CD4-positive, alpha-beta T cell treated with Interleukin-12 subunit alpha and Interleukin-12 subunit beta, for 1 hour (primary cell): ENCODE measurements at regions not wholly inside any gene's neighbourhood (a gene's known extent, or its start where the extent isn't known, plus 50 kb on each side); places are given as distances from the start of the nearest gene placed in this dataset.

ENCODE experiments used
- DNase-seq: peaks from one replicate; pipeline ENCODE4 v3.0.0-alpha.2; 2020

- no peak for DNase-seq
Measured at GRCh38 chr16:11478431-11479119, 108.1 kb downstream of the LITAF start.

GRCh38 chr16:11479916-11480315 is 106.8 kb downstream of the LITAF start:
- DNase-seq = no peak

GRCh38 chr16:11480634-11481033 is 106.1 kb downstream of the LITAF start:
- DNase-seq = no peak

GRCh38 chr16:11481987-11482386 is 104.7 kb downstream of the LITAF start:
- no peak for DNase-seq

GRCh38 chr16:11482946-11483748 is 103.6 kb downstream of the LITAF start:
- DNase-seq = no peak

- DNase-seq = no peak
Measured at GRCh38 chr16:11484691-11485258, 101.9 kb downstream of the LITAF start.

GRCh38 chr16:11485676-11486075 is 101.0 kb downstream of the LITAF start:
- DNase-seq = no peak

- DNase-seq = no peak
Measured at GRCh38 chr16:11487289-11487688, 99.4 kb downstream of the LITAF start.

GRCh38 chr16:11488304-11488703 is 98.4 kb downstream of the LITAF start:
- no peak for DNase-seq

- no peak for DNase-seq
Measured at GRCh38 chr16:11491524-11491923, 95.2 kb downstream of the LITAF start.

- no peak for DNase-seq
Measured at GRCh38 chr16:11492808-11493530, 93.8 kb downstream of the LITAF start.

- no peak for DNase-seq
Measured at GRCh38 chr16:11493531-11493929, 93.2 kb downstream of the LITAF start.

- DNase-seq = no peak
Measured at GRCh38 chr16:11494029-11494428, 92.7 kb downstream of the LITAF start.

GRCh38 chr16:11494433-11494832 is 92.3 kb downstream of the LITAF start:
- DNase-seq = no peak

GRCh38 chr16:11495066-11495407 is 91.7 kb downstream of the LITAF start:
- no peak for DNase-seq
